Pancreas (tissue), 10 donors: ENCODE measurements at regions not wholly inside any gene's neighbourhood (a gene's known extent, or its start where the extent isn't known, plus 50 kb on each side); places are given as distances from the start of the nearest gene placed in this dataset.
"Not testable (repeated sequence)": the region's sequence is repeated elsewhere in the genome, so short reads cannot be mapped to it uniquely, and the experiment has no call there.

Experiments used
- ATAC-seq, 4 donors: fragments of 200-7000 bp; cut with Tn5 transposase; one replicate each; pipeline versions ENCODE4 v1.8.0 to v1.9.1; 2020; ENCODE audit warnings: mild to moderate bottlenecking in 4 of 4, moderate library complexity in 4 of 4
- DNase-seq, 6 donors: peaks; one replicate each; pipeline ENCODE4 v3.0.0-alpha.2; 2020
- FAIRE-seq: peaks from 2 replicates; lab custom pipeline; 2012; peaks lifted over from hg19 to GRCh38; lab: Jason Lieb, UNC
- H3K27ac ChIP-seq, 4 donors: fragments of 200-600 bp; sonication (generic); 1 replicate in 3 of 4; 2 replicates in 1 of 4; pipeline versions ENCODE4 v1.5.0 to v1.8.0; 2020
- H3K27me3 ChIP-seq, 4 donors: fragments of 200-600 bp; one replicate each; pipeline ENCODE4 v1.8.0; 2021
- H3K36me3 ChIP-seq, 3 donors: fragments of 200-600 bp; sonication (generic) in 1 of 3; one replicate each; pipeline versions ENCODE4 v1.5.0 to v1.8.0; 2020 to 2021
- H3K4me1 ChIP-seq, 3 donors: fragments of 200-600 bp; one replicate each; pipeline ENCODE4 v1.8.0; 2021
- H3K4me3 ChIP-seq, 4 donors: fragments of 200-600 bp; sonication (generic) in 2 of 4; one replicate each; pipeline versions ENCODE4 v1.5.0 to v1.8.0; 2020 to 2021
- H3K9me3 ChIP-seq, 4 donors: fragments of 200-600 bp; one replicate each; pipeline ENCODE4 v1.8.0; 2021
- CTCF ChIP-seq, 4 donors: fragments of 200-600 bp; sonication (generic) in 3 of 4; IDR thresholded peaks; one replicate each; pipeline versions ENCODE4 v1.5.0 to v1.8.0; 2021; ENCODE audit warnings: antibody characterized with exemption in 4 of 4
- WGBS, 2 donors: extraction: QIAGEN DNeasy Blood & Tissue Kit; methylation state at CpG; one replicate each; pipeline ENCODE4 v1.1.7; 2013; 5-methylcytosine and 5-hydroxymethylcytosine counted together
- intact Hi-C, 3 donors: fragments of 100-400 bp; cut with DNase I; formaldehyde crosslinking; loops; one replicate each; pipeline versions ENCODE4 v1.11.1 to v1.14.2; 2022
- donor health status: healthy with polysubstance abuse.
- donor health status: DM: no; HTN: no; CAD: no; lungs with moderate emphysema.
- donor health status: DM: no; HTN: no; CAD: no.
- donor health status: control.
- donor health status: control.
- donor health status: Bipolar disorder and iron deficiency.
- donor health status: DM: yes; HTN: yes; CAD: no.
- donor health status: DM: no; HTN: no; CAD: no.
- donor health status: DM: no; HTN: no; CAD: no.
- donor health status: DM: yes; HTN: yes; CAD: no.

- ATAC-seq (no peak), DNase-seq (no peak), FAIRE-seq (no peak)
- no peaks in the 10 kb centered on the region for H3K9me3 ChIP-seq
- intact Hi-C loops = no loop called here
- H3K27ac ChIP-seq = no peak overlapping the region
- H3K4me1 ChIP-seq = no peaks in the 10 kb centered on the region
- 83 to 88% methylated on average over 7 of the region's 7 CpGs for WGBS, 2 donors
- H3K27me3 ChIP-seq = no peaks in the 10 kb centered on the region
- no peak for TF ChIP-seq CTCF (IDR thresholded peaks at IDR 0.05)
- no peak overlapping the region for H3K4me3 ChIP-seq
- no peaks in the 10 kb centered on the region for H3K36me3 ChIP-seq
Observed at GRCh38 chr3:95228416-95228815, 1165.6 kb downstream of the NSUN3 start.

- Histone ChIP-seq H3K9me3 (peaks cover 0 to 5% (median 0%) of the 10 kb centered on the region in 4 donors), H3K27me3 (no peaks in the 10 kb centered on the region), H3K36me3 (no peaks in the 10 kb centered on the region), H3K27ac (no peak overlapping the region), H3K4me3 (no peak overlapping the region), H3K4me1 (no peaks in the 10 kb centered on the region)
- no peak for TF ChIP-seq CTCF (IDR thresholded peaks at IDR 0.05)
- intact Hi-C loops = no loop called here
- ATAC-seq (no peak), FAIRE-seq (no peak), DNase-seq (no peak)
Observed at GRCh38 chr3:95235916-95236315, 1173.1 kb downstream of the NSUN3 start.

- intact Hi-C loops = no loop called here
- 37 to 39% methylated on average over 2 of the region's 2 CpGs for WGBS, 2 donors
Observed at GRCh38 chr3:95237783-95238182, 1174.9 kb downstream of the NSUN3 start.

GRCh38 chr3:95240395-95240794 lies 1177.5 kb downstream of the NSUN3 start:
- no peaks in the 10 kb centered on the region for H3K9me3 ChIP-seq
- no peak overlapping the region for H3K4me3 ChIP-seq
- H3K36me3 ChIP-seq = no peaks in the 10 kb centered on the region
- no peak for DNase-seq
- no peak for ATAC-seq
- FAIRE-seq = no peak
- 56 to 64% methylated on average over 2 of the region's 2 CpGs for WGBS, 2 donors
- no peaks in the 10 kb centered on the region for H3K4me1 ChIP-seq
- no peak overlapping the region for H3K27ac ChIP-seq
- TF ChIP-seq CTCF (IDR thresholded peaks at IDR 0.05) = no peak
- no peaks in the 10 kb centered on the region for H3K27me3 ChIP-seq
- intact Hi-C loops = no loop called here

More at GRCh38 chr3:95237783-95238182, 1174.9 kb downstream of the NSUN3 start:
- Histone ChIP-seq H3K36me3 (no peaks in the 10 kb centered on the region), H3K9me3 (peaks cover 0 to 5% (median 0%) of the 10 kb centered on the region in 4 donors), H3K4me3 (no peak overlapping the region), H3K4me1 (no peaks in the 10 kb centered on the region), H3K27me3 (no peaks in the 10 kb centered on the region), H3K27ac (no peak overlapping the region)
- FAIRE-seq (no peak), ATAC-seq (no peak), DNase-seq (no peak)
- no peak for TF ChIP-seq CTCF (IDR thresholded peaks at IDR 0.05)

GRCh38 chr3:95241256-95241655 lies 1178.4 kb downstream of the NSUN3 start:
- ATAC-seq, H3K27ac ChIP-seq, H3K4me1 ChIP-seq, DNase-seq, H3K27me3 ChIP-seq, H3K4me3 ChIP-seq, FAIRE-seq, intact Hi-C loops, H3K9me3 ChIP-seq, H3K36me3 ChIP-seq: not testable (repeated sequence)
- 77 to 90% methylated on average over 9 of the region's 9 CpGs for WGBS, 2 donors
